Ecto neural progenitor cell (in vitro differentiated cells): ENCODE measurements at regions not wholly inside any gene's neighbourhood (a gene's known extent, or its start where the extent isn't known, plus 50 kb on each side); places are given as distances from the start of the nearest gene placed in this dataset.
"Not testable (repeated sequence)": the region's sequence is repeated elsewhere in the genome, so short reads cannot be mapped to it uniquely, and the experiment has no call there.

Experiments used
- DNase-seq: peaks from one replicate; pipeline ENCODE4 v3.0.0-alpha.2; 2018; ENCODE audit warnings: low spot score

DNA sequence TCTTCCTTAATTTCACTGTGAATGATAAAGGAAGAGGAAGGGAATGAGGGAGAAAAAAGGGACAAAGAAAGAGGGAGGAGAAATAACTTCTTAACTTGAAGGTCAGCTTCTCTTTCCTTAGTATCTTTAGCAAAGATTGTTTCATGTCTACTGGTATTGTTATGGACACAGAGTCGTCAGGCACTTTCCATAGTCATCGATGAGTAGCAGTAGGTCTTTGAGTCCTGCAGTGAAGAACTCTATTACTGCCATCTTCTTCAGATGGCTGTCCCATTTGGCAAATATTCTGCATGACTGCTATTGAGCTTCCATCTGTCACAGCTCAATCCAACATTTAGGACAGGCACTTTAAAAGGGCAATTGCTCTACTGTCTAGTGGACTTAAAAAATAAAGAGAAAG lies 2463.1 kb downstream of the PCDH9 start:
- no peak for DNase-seq

DNA sequence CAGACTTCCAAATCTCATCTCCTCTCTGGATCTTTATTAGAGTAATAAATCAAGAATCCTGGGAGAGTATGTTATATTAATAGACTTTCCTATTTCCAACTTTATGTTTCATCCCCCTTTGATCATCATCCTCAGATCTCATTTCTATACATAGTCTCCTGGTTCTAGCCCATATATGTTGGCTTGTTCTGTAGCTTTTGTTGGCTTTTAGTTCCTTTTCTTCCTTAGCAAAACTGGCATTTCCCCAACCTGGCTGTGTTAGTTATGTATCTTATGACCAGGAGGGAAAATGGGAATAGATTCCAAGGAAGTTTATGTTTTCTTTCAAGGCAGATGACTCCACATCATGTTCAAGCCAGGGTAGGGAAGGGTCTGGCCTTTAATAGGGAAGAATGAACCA lies 2464.5 kb downstream of the PCDH9 start:
- no peak for DNase-seq

GRCh38 chr13:64758521-64759244 lies 2471.5 kb downstream of the PCDH9 start:
- DNase-seq: no peak

- no peak for DNase-seq
Observed at GRCh38 chr13:64756621-64757020, 2473.5 kb downstream of the PCDH9 start.

- DNase-seq: no peak
Observed at GRCh38 chr13:64755961-64756360, 2474.2 kb downstream of the PCDH9 start.

DNA sequence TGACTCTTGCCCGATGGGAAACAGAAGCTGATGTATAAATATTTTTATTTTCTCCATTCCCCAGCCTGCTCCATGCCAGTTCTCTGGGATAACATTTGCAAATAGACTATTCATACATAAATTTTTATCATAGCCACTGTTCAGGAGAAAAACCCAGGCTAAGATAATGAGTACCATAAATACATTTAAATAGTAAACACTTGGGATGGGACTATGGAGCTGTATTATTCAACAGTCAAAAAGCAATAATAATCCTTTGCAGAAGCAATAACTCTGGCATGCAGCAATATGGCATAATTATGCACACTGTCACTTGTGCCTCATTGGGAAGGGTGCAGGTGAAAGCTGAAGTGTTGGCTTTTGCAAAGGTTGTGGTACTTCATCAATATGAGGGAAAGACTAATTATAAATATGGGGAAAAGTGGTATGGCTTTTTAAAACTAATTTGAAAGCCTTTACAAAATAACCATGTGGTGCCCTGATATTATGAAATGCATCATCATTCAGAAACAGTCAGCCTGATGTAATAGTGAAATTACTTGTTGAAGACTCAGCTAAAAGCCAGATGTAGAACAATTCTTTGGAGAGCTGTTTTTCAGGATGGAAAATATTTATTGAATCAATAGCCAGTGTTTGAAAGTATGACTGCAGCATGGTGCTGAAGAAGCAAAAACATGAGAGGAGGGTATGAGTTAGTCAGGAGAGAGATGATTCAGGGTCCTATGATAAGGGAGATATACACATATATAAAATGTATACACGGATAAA lies 2476.7 kb downstream of the PCDH9 start:
- DNase-seq: no peak

DNA sequence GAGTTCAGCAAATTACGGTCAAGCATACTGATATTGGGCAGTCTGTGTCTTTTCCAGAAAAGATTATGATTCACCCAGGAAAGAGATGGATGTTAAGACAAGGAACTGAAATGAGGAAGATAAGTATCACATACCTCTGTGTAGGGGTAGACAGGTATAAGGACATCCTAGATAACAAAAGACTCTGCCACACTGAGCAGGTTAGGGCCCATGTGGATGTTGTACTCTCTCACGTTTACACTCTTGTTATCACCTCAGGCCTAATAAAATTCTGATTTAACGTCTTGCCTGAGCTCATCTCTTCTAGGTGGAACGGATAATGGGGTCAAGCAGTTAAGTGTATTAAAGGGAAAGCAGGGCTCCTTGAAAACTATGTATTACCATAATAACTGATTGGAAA lies 2480.8 kb downstream of the PCDH9 start:
- DNase-seq: no peak

- no peak for DNase-seq
Observed at GRCh38 chr13:64746845-64747244, 2483.3 kb downstream of the PCDH9 start.

DNA sequence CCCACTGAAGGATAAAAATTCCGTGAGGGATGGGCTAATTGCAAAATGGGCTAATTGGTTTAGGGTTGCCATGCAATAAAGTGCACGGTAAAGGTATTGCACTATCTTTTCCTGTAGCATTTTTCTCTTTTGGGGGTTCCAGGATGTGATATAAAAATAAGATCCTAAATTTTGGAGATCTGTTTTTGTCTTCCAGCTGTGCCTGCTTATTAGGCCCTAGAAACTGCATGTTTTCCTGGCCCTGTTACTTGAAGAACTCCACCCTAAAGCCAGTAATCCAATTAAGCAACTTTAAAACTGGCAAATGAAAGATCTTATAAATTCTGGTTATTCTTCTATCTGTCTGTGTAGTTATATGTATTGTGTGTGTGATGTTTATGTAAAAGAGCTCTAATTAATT lies 2489.6 kb downstream of the PCDH9 start:
- DNase-seq: no peak

GRCh38 chr13:64725492-64725891 lies 2504.6 kb downstream of the PCDH9 start:
- DNase-seq: no peak

- DNase-seq: no peak
Observed at GRCh38 chr13:64723724-64724123, 2506.4 kb downstream of the PCDH9 start.

GRCh38 chr13:64718116-64718515 lies 2512.0 kb downstream of the PCDH9 start:
- no peak for DNase-seq

DNA sequence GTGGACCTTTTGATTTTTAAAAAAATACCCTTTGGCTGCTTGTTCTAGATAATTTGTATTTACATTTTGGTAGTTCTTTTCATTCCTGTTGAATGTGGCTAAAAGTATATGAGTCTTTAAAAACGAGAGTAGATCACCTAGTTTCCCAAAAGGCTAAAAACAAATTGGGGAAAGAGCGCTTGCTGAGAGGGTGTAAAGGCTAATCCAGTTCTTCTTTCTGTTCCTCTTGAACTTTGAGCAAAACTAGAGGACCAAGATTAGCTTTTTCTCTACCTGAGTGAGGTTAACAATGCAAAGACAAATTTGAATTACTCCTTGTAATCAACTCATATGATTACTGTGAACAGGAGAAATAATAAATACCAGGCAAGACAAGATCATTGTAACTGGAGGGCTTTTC lies 2513.2 kb downstream of the PCDH9 start:
- DNase-seq: no peak

DNA sequence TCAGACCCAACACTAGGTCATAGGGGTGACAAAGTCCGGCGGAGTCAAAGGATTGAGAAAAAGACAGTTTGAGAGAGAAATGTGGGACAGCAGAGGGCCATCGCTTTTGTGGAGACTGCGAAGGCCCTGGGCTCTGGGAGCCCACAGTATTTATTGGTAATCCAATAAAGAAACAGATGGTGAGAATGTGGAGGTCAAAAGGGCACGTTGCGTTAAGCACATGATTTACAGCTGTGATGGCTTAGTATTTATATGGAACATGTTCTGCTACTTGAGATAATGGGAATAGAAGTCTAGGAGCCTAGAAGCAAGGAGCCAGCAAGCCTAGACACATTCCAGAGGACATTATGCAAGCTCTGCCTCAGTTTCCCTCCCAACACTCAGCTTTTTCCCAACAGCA lies 2521.1 kb downstream of the PCDH9 start:
- DNase-seq: no peak

DNA sequence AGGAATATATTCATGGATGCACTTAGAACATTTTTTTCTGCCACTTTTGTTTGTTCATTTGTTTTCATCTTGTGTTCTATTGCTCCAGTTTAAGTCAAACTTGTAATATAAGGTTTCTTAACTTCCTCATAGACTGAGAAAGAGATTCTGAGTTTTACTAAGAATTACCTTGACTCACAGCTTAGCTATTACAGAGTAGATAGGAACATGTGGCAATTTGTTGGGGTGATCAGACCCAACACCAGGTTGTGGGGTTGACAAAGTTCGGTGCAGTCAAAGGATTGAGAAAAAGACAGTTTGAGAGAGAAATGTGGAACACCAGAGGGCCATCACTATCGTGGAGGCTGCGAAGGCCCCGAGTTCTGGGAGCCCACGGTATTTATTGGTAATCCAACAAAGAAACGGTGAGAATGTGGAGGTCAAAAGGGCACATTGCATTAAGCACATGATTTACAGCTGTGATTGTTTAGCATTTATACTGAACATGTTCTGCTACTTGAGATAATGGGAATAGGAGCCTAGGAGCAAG lies 2526.0 kb downstream of the PCDH9 start:
- DNase-seq: no peak

GRCh38 chr13:64697226-64697625 lies 2532.9 kb downstream of the PCDH9 start:
- no peak for DNase-seq

GRCh38 chr13:64688893-64689677 lies 2541.1 kb downstream of the PCDH9 start:
- no peak for DNase-seq

DNA sequence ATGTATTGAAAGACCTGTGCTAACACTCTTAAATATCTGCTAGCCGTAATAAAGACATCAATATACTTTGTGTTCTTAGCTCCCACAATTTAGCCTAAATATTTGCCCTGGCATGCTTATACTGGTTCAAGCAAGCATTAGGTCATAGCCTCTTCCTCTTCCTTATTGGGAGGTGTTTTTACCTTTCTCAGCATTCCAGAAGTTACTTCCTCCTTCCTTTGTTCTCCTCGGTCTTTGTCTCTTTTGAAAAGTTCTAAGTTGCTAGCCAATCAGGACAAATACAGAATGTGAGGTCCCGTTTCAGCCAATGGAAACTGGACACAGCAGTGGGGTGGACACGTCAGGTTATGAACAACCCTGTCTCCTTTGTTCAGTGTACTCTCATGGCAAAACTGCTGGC lies 2543.6 kb downstream of the PCDH9 start:
- DNase-seq: not testable (repeated sequence)

GRCh38 chr13:64684685-64685431 lies 2545.3 kb downstream of the PCDH9 start:
- DNase-seq: no peak

DNA sequence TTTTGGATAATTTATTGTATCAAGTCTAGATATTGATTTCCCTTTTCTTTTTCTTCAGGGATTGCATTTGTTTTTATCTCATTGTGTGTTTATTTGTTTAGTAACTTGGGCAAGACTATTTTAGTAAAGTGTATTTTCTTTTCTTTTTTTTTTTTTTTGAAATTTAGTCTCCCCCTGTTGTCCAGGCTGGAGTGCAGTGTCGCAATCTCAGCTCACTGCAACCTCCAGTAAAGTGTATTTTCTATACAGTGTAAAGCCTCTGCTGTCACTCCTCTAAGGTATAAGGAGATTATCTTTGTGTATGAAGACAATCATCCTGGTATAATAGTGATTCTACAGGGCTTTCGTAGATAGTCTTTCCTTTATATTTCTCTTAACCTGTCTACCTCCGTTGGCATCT lies 2546.0 kb downstream of the PCDH9 start:
- no peak for DNase-seq

DNA sequence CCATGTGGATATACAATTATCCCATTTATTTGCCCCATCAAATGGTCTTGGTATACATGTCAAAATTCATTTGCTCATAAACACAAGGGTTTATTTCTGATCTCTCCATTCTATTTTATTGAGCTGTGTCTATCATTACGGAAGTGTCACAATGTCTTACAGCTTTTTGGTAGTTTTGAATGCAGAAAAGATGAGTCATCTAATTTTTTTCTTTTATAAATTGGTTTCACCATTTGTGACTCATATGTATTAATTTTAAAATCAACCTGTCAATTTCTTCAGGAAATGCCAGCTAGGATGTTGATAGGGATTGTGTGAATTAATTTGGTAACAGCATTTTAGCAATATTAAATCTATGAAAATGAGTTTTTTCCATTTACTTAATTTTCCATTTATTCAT lies 2549.4 kb downstream of the PCDH9 start:
- DNase-seq: no peak
